ENCODE measurements at regions not wholly inside any gene's neighbourhood (a gene's known extent, or its start where the extent isn't known, plus 50 kb on each side); places are given as distances from the start of the nearest gene placed in this dataset.

DNA sequence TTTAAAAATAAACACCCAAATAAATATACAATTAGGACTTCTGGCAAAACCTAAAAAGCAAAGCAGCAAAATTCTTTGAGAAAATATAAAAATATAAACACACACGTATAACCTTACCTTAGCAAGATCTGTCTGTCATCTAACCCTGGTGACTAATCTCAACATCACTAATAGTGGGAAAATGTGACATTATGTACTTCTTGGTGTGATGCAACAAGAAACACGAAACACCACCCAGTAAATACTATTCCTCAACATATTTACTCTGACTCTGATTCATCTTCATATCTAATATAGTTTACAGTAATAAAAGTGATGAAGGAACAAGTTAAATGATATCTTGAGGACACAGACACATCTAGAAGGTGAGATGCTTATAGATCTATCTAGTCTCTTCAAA lies 332.6 kb upstream of the MANEA start:
- no peak for DNase-seq

DNA sequence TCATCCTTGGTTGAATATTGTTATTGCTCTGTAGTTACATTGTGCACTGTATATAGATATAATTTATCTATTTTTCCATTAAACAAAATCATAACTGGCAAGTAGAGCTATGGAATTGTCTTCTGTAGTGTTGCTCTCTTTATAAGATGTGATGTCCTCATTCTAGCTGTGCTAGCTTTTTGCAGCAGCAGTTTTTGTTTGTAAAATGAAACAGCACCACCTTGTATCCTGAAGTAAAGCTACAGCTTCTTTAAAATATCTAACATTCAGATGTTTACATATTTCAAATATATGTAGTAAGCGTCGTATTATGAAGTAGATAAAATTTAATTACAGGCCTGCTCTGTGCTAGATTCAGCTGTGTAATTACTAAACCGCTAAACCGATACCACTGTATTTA lies 328.8 kb upstream of the MANEA start:
- DNase-seq = peak in 1 of 2 experiments; percentile 29

GRCh38 chr6:95249175-95249574 lies 328.2 kb upstream of the MANEA start:
- no peak for DNase-seq

GRCh38 chr6:95249661-95250060 lies 327.7 kb upstream of the MANEA start:
- no peak for DNase-seq

GRCh38 chr6:95263840-95264239 lies 313.5 kb upstream of the MANEA start:
- no peak for DNase-seq

GRCh38 chr6:95266537-95267258 lies 310.6 kb upstream of the MANEA start:
- DNase-seq = no peak

DNA sequence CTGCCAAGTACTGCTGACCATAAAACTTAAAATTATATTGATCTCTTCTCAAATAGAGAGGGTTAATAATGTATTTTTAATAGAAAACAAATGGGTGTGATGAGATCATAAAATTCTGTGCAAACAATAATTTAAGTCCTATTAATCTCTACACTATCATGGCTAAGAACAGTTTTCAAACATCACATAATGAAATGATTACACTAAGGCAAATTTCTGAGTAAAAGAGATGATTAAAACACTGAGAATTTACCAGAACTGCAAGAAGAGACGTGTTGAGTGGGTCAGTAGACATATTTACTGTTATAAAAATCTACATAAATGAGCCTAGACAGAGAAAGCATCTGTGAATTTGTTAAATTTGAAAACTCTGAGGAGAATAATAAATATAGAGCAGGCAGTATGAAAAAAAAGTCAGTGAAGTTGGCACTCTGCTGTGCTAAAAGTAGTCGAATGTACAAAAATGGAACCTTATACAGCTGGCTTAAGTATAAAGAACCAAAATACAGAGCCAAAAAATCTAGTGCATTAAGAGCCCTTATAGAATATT lies 302.6 kb upstream of the MANEA start:
- DNase-seq = peak; percentile 54 to 66

- DNase-seq = peak in 1 of 2 experiments; percentile 35
Observed at GRCh38 chr6:95279616-95280015, 297.7 kb upstream of the MANEA start.

DNA sequence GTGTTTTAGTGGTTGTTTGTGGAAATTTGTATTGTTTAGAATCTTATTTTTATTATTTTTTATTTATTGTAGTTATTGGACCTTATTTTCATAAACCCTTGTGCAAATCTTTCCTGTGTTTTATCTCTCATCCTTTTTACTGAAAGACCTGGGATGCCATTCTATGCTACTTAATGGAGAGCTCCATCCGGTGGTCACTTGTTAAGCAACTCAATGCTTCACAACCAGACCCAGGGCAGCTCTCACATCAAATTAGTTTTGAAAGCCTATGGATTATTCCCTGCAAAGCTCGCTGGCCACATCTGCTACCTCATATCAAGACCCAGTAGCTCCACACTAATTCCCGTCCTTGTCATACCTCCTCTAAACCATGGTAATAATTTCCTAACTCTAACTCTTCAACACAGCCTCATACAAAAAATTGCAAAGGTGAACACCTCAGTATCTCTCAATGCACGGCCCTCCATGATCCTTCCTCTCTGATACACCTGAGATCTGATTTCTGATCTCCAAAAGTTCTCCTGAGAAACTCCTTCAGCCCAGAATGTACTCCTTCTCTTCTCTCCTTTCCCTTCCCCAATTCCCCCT lies 296.6 kb upstream of the MANEA start:
- DNase-seq = peak; percentile 62 to 75

DNA sequence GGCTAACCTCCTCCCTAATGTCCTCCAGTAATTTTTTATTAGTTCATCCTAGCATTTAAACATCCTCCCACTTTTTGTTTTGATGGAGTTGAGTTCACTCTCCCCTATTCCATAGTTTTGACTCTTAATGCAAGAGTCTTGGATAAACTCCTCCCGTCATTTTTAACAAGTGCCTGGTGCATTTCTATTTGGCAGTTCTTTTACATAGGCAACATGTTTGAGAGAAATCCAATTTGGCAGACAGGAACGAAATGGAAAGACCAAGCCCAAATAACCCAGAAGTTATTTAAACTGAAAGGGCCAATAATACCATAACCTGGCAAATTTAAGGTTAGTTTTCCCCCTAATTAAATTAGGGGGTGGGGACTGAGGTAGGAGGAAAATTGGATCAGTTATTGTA lies 291.5 kb upstream of the MANEA start:
- peak; percentile 67 to 70 for DNase-seq

GRCh38 chr6:95286874-95287273 lies 290.5 kb upstream of the MANEA start:
- DNase-seq = peak; percentile 73 to 85

DNA sequence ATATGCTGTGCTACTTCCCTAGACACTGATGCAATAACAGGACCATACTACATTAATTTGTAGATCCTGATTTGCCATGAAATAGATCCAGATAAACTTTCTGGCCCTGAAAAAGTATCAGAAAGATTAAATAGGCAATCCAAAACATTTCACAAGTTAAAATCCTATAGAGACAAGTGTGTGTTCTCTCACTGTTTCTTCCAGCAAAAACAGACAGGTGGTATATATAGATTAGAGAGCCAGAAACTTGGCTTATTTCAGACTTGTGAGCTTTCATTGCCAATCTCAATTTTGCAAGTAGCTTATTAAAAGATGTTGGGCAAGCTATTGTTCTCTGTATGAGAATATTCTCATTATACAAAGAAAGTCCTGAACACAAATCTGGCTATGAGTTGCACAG lies 289.1 kb upstream of the MANEA start:
- peak; percentile 49 to 70 for DNase-seq

DNA sequence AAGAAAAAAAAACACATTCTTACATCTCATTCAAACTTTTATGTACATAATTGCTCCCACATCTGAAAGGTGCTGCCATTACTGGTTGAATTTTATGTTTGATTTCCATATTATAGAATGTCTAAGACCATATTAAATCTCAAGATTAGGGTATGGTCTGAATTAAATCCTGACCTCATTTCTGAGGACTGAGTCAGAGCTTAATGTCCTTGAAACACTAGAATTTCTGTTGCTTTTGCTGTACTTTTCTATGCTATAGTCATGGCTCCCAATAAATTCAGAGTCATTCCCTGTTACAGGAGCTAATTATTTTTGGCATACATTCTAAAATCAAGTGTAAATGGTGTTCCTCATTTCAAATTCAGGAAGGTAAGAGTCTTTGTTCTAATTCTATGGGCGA lies 285.3 kb upstream of the MANEA start:
- no peak for DNase-seq

GRCh38 chr6:95293257-95293656 lies 284.1 kb upstream of the MANEA start:
- no peak for DNase-seq

DNA sequence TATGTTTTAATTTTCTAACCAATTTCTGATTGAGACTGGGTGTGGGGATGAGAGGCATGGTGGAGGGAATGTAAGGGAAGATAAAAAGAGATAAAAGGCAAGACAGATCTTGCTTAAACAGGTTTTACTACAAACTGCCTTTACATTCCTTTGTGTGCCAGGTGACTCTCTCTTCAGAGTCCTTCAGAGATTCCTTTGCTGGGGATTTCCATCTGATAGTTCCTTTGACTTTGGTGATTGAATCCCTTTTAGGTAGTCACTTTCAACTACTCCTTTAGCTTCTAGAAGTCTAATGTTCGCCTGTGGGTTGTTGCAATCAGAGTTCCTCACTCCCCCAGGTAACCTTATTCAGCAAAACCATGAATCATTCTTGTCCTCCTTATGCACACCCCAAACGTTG lies 283.3 kb upstream of the MANEA start:
- DNase-seq = no peak

GRCh38 chr6:95309545-95309944 lies 267.8 kb upstream of the MANEA start:
- no peak for DNase-seq

- DNase-seq = peak; percentile 41 to 65
Observed at GRCh38 chr6:95318137-95318536, 259.2 kb upstream of the MANEA start.

DNA sequence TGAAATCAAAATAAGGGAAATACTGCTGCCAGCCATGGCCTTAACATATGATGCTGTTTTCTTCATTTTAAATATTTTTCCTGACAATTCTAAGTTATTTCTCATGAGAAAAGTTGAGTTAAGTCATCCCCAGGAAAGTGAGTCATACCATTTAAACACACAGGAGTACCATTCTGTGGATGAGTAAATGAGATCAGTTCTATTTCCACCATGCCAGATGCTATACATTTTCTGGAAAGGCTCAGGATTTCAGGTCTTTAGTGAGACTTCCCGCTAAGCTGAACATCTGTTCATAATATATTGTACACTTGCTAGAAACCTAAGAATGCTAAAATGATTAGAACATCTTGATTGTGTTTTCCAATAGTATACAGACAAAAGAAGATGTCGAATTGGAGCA lies 256.2 kb upstream of the MANEA start:
- DNase-seq = peak; percentile 88 to 92

DNA sequence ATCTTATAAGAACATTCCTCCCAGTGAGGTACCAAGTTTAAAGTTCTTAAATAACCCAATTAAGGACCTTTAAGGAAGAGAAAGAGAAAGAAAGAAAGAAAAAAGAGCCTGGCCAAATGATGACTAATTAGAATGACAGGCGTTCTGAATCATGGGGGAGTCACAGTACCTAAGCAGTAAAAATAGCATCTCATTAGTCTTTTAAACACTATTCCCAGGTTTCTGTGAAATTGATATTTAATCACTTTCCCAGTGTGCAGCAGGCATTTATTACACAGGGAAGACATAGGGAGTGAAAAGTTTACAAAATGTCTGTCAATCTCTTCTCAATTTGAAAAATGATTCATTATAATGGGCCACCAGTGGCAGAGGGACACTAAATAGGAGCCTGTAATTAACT lies 251.4 kb upstream of the MANEA start:
- peak; percentile 40 to 41 for DNase-seq

GRCh38 chr6:95328231-95328630 lies 249.1 kb upstream of the MANEA start:
- no peak for DNase-seq

GRCh38 chr6:95352064-95352795 lies 225.1 kb upstream of the MANEA start:
- peak; percentile 52 to 58 for DNase-seq

GRCh38 chr6:95354551-95354950 lies 222.8 kb upstream of the MANEA start:
- no peak for DNase-seq

DNA sequence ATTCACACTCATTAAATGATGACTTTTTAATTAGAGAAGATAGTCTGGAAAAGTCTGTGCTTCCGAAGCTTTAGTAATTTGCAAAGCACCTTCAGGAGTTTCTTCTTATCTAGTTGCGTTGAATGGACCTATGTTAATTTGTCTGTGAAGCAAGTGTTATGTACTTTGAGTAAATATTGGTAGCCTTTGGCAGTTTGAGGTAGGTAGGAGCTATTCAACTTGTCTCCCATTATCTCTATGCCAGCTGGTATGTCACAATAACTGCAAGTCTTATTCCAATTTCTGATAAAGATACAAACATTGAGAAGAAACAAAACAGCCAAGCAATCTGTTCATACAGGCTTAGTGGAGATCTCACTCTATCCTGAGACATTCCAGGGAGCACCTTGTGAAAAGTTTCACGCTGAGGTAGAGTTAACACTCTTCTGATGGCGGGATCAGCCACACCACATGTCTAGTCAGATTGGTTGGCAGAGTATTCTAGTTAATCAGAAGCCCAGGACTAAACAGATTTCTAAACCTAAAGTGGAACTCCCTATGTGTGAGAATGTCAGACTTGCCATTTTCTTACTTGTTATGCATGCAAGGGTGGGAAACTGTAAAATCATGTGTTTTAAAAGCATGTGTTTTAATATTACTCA lies 219.8 kb upstream of the MANEA start:
- DNase-seq = no peak
